ENCODE measurements at regions not wholly inside any gene's neighbourhood (a gene's known extent, or its start where the extent isn't known, plus 50 kb on each side); places are given as distances from the start of the nearest gene placed in this dataset.

DNA sequence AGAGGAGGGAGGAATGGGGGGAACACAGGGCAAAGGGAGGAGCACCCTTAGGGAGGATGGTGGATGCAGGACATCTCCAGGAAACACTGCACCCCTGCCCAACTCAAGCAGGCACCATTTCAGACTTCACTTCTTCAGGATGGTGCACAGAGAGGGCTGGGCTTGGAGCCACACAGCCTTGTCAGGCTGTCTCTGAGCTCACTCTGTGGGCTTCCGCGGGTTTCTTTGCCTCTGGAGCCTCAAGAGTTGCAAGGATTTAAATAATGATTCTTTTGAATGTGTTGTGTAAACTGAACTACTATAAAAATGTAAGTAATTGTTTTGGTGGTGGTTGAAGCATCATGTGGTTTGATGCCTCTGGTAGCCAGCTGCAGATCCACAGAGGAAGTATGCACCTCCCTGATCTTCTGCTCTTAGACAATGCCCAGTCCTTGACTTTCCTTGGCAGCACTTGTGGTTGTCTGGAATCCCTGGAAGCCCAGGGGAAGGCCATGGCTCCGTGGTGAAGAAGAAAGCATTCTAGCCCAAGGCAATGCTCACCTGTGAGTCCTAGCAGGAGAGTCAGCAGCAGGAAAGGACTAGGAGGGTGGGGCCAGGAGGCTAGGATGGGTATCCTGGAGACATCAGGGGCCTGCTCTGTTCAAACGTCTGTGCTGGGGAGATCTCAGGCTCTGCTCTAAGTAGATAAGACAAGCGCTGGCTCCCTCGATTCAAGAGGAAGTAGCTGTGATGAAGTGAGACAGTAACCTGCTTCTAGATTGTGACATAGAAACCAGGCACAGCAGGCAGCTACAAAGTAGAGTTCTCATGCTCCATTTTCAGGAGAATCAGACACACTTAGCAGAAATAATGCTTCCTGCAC, 50.2 kb upstream of the SIRPG start:
- no peak for TF ChIP-seq CTCF (conservative IDR thresholded peaks at IDR 0.05; ENCODE audit: low read length)
- DNase-seq (ENCODE audit: low read depth) = peak; percentile 8
- H3K4me3 ChIP-seq (ENCODE audit: low read length) = no peak overlapping the region

Measured in AG10803 (cell line).